ENCODE measurements at regions not wholly inside any gene's neighbourhood (a gene's known extent, or its start where the extent isn't known, plus 50 kb on each side); places are given as distances from the start of the nearest gene placed in this dataset.

DNA sequence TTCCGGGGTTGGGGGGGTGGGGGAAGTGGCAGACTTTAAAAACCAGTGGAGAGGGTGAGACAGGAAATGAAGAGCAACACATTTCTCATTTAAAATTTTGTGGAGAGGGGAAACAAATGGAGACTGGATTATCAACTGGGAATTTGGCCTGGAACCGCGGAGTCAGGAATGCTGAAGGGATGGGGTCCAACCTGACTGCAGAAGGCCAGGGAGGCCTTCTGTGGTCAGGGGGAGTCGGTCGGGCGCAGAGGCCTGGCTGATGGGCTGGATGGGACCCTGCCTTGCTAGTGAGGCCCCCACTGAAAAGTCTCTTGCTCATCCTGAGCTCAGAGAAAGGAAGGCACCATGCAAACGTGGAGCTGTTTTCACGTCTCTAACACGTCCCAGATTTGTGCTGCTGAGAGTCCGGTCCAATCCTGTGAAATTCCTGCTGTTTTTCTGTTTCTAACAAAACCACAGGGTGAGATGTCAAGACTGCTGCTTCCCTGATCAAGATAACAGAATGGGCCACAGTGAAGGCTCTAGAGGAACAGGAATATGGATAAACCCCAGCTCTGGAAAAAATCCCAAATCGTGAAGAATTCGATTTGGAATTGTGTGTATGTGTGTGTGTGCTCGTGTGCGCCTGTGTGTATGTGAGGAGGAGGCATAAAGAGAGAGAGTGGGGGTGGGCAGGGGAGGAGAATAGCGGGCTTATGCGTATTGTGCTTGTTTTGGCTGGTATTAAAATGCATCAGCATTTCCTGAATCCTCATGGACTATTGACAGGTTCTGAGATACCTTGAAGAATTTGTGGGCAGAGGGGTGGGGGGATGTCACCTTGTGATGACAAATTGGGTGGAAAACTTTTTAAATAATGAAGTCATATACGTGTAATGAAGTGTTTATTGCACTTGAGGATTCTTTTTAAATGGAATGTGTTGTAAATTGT lies 117.4 kb downstream of the NGF start:
- Histone ChIP-seq H3K9me1 (ENCODE audit: insufficient read depth, low read length) (0 out of 2 replicates have a peak, but pooled peaks cover 2% of the 10 kb centered on the region), H4K8ac (ENCODE audit: low read depth in 2 of 2, low read length in 2 of 2) (no peak overlapping the region; a peak in 1 of 4 replicates), H3K4me2 (ENCODE audit: low read depth, low read length) (no peak overlapping the region), H4K20me1 (ENCODE audit: insufficient read depth, low read length) (no peaks in the 10 kb centered on the region), H2AK9ac (replicated peaks; ENCODE audit: low read depth, low read length, poor library complexity) (no peak overlapping the region), H2BK5ac (ENCODE audit: low read depth, low read length, poor library complexity, severe bottlenecking) (no peak overlapping the region), H3K14ac (replicated peaks; ENCODE audit: low read depth, low read length) (0 out of 2 replicates have a peak overlapping the region, but pooled peaks have one; percentile 40), H3K4me3 (ENCODE audit: insufficient read depth, low read depth, low read length) (no peak overlapping the region), H4K91ac (ENCODE audit: insufficient read depth, low read depth, low read length) (peak overlapping the region; percentile 15; the same call in 1 of the 2 replicates), H3K27ac (ENCODE audit: insufficient read depth, low read length) (no peak overlapping the region), H3K9ac (ENCODE audit: low read depth, low read length) (no peak overlapping the region), H2BK120ac (ENCODE audit: low read depth, low read length) (peak overlapping the region; percentile 41), H2AFZ (replicated peaks; ENCODE audit: low read length, poor library complexity) (no peak overlapping the region), H3K27me3 (ENCODE audit: control insufficient read depth, insufficient read depth, low read length) (no peaks in the 10 kb centered on the region), H3K9me3 (ENCODE audit: control insufficient read depth, insufficient read depth, low read length) (no peaks in the 10 kb centered on the region), H3K4me1 (ENCODE audit: control insufficient read depth, insufficient read depth, low read length) (peaks cover 4% of the 10 kb centered on the region; the same call in 1 of the 2 replicates), H3K36me3 (ENCODE audit: control insufficient read depth, insufficient read depth, low read length) (no peaks in the 10 kb centered on the region), H2AK5ac (ENCODE audit: low read depth, low read length) (peak overlapping the region; percentile 20; the same call in 1 of the 2 replicates), H3K18ac (ENCODE audit: low read depth, low read length) (no peak overlapping the region), H3K56ac (ENCODE audit: extremely low read depth, insufficient read depth, low read length) (no peak overlapping the region), H3K79me1 (ENCODE audit: low read depth in 1 of 2, low read length in 2 of 2) (no peaks in the 10 kb centered on the region), H2BK20ac (ENCODE audit: low read depth, low read length) (no peak overlapping the region; the same call in 1 of the 2 replicates), H3K23ac (ENCODE audit: low read depth, low read length) (peak overlapping the region; percentile 55; the same call in 1 of the 2 replicates), H4K5ac (ENCODE audit: low read depth, low read length) (no peak overlapping the region), H2BK15ac (ENCODE audit: low read depth, low read length) (no peak overlapping the region), H3K4ac (ENCODE audit: low read depth, low read length) (0 out of 2 replicates have a peak overlapping the region, but pooled peaks have one; percentile 47)
- ATAC-seq (ENCODE audit: low read depth) (no peak), DNase-seq (no peak)
- ChIA-PET CTCF (interaction anchor here (0.6 kb wide), 1 partner anchor 94 kb away, joined by 3 read pairs; no protein-coding TSS in a partner anchor), POLR2A (ENCODE audit: unreplicated experiment) (interaction anchor here (0.9 kb wide), 1 partner anchor 11 kb away, joined by 7 read pairs; no protein-coding TSS in a partner anchor)
- intact Hi-C loops (cut with micrococcal nuclease) (no loop called here), in situ Hi-C loops (cut with MboI; ENCODE audit: low sequenced_read_pairs) (no loop called here), dilution Hi-C loops (cut with HindIII; ENCODE audit: low sequenced_read_pairs, unreplicated experiment) (no loop called here)
- no TSS peak for BruUV-seq (replicated peaks)
- no peak for TF ChIP-seq FOS (IDR thresholded peaks at IDR 0.05; ENCODE audit: low read depth, low read length)
- no peak for TF ChIP-seq RCOR1 (IDR thresholded peaks at IDR 0.05; ENCODE audit: insufficient replicate concordance, low read length)
- TF ChIP-seq CEBPB (IDR thresholded peaks at IDR 0.05; ENCODE audit: low read depth, low read length), result no peak
- TF ChIP-seq RFX5 (IDR thresholded peaks at IDR 0.05; ENCODE audit: low read depth, low read length), result no peak
- no peak for TF ChIP-seq RAD21 (IDR thresholded peaks at IDR 0.05; ENCODE audit: low read length)
- no peak for TF ChIP-seq BHLHE40 (IDR thresholded peaks at IDR 0.05; ENCODE audit: low read depth, low read length)
- TF ChIP-seq MXI1 (IDR thresholded peaks at IDR 0.05; ENCODE audit: borderline replicate concordance, low read depth, low read length), result no peak
- TF ChIP-seq CHD1 (IDR thresholded peaks at IDR 0.05; ENCODE audit: low read depth, low read length), result no peak
- TF ChIP-seq SMC3 (IDR thresholded peaks at IDR 0.05; ENCODE audit: low read depth, low read length), result no peak
- TF ChIP-seq POLR2A (IDR thresholded peaks at IDR 0.05; ENCODE audit: low read depth, low read length), result no peak
- TF ChIP-seq, protein P1, sequence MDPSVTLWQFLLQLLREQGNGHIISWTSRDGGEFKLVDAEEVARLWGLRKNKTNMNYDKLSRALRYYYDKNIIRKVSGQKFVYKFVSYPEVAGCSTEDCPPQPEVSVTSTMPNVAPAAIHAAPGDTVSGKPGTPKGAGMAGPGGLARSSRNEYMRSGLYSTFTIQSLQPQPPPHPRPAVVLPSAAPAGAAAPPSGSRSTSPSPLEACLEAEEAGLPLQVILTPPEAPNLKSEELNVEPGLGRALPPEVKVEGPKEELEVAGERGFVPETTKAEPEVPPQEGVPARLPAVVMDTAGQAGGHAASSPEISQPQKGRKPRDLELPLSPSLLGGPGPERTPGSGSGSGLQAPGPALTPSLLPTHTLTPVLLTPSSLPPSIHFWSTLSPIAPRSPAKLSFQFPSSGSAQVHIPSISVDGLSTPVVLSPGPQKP (IDR thresholded peaks at IDR 0.05; ENCODE audit: borderline replicate concordance, low read depth, low read length), result no peak
- TF ChIP-seq, protein P2, sequence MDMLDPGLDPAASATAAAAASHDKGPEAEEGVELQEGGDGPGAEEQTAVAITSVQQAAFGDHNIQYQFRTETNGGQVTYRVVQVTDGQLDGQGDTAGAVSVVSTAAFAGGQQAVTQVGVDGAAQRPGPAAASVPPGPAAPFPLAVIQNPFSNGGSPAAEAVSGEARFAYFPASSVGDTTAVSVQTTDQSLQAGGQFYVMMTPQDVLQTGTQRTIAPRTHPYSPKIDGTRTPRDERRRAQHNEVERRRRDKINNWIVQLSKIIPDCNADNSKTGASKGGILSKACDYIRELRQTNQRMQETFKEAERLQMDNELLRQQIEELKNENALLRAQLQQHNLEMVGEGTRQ (IDR thresholded peaks at IDR 0.05; ENCODE audit: low read depth, low read length), result no peak
- no peak for TF ChIP-seq MAFK (IDR thresholded peaks at IDR 0.05; ENCODE audit: low read depth, low read length)
- TF ChIP-seq NFE2L2 (IDR thresholded peaks at IDR 0.05; ENCODE audit: low read depth, low read length), result no peak
- no peak for TF ChIP-seq MAZ (IDR thresholded peaks at IDR 0.05; ENCODE audit: borderline replicate concordance, low read depth, low read length)
- 88% methylated on average over 8 of the region's 17 CpGs; no CpG with 5 or more reads in 1 of the 2 experiments for WGBS, 2 experiments (ENCODE audit: extremely low coverage in 2 of 2, insufficient read length in 1 of 2)
